GM19043 (cell line): ENCODE measurements at regions not wholly inside any gene's neighbourhood (a gene's known extent, or its start where the extent isn't known, plus 50 kb on each side); places are given as distances from the start of the nearest gene placed in this dataset.
A peak's percentile ranks its signal among the peaks of the same experiment; 100 is the strongest.
"Not testable (repeated sequence)": the region's sequence is repeated elsewhere in the genome, so short reads cannot be mapped to it uniquely, and the experiment has no call there.

ENCODE experiments used
- ATAC-seq: cut with Tn5 transposase; IDR thresholded peaks from one replicate; pipeline ENCODE4 v1.9.1; 2021; ENCODE audit warnings: low read depth; ENCODE audit not compliant: unreplicated experiment

DNA sequence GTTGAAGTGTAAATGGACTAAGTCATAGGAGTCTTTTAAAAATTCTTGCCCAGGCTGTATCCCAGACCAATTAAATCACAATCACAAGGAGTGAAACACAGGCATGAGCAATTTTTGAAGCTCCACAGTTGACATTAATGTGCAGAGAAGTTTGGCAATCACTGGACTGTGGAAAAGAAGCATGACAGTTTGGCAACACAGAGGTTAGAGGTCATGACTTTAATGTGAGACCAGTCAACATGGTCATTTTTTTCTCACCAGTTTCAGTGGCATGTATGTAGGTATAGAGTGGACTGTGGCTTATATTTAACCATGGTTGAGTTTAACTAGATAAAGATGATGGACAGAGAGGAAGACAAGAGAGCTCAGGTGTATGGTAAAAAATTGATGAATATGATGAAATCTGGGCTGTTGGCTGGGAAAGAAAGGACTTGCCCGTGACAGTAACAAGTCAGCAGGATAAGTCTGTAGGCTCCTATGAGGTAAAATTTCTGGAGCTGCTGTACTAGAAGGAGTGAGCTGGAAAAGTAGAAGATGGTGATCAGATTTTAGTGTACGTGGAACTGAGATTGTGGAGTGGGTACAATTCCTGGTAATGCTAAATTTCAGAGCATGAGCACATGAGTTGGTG, 432.2 kb upstream of the GHITM start:
- no peak for ATAC-seq

DNA sequence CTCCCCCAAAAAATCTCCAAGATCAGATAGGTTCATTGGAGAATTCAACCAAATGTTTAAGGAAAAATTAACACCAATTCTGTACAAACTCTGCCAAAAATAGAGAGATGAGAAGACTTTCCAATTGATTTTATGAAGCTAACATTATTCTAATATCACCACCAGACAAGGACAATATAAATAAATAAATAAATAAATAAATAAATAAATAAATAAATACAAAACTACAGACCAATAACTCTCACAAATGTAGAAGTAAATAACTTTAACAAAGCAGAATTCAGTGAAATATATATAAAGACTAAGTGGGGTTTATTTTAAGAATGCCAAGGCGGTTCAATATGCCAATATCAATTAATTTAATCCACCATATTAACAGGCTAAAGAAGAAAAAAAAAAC, 425.9 kb upstream of the GHITM start:
- ATAC-seq, result no peak

DNA sequence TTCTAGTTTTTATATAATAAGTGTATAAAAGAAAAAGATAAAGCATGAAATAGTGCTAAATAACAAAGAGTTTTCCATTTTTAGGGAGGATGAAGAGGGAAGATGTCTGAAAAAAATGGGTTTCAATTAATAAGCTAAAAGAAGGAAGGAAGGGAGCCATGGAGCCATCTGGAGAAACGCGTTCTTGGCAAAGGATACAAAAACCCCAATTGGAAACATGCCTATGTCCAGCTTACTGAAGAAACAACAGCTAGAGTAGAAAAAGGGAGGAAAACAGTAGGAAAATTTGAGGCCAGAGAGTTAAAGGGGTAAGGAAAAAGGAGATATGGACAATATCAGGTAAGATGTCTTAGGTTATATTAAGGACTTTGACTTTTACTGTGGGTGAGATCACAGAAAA, 416.2 kb upstream of the GHITM start:
- no peak for ATAC-seq

DNA sequence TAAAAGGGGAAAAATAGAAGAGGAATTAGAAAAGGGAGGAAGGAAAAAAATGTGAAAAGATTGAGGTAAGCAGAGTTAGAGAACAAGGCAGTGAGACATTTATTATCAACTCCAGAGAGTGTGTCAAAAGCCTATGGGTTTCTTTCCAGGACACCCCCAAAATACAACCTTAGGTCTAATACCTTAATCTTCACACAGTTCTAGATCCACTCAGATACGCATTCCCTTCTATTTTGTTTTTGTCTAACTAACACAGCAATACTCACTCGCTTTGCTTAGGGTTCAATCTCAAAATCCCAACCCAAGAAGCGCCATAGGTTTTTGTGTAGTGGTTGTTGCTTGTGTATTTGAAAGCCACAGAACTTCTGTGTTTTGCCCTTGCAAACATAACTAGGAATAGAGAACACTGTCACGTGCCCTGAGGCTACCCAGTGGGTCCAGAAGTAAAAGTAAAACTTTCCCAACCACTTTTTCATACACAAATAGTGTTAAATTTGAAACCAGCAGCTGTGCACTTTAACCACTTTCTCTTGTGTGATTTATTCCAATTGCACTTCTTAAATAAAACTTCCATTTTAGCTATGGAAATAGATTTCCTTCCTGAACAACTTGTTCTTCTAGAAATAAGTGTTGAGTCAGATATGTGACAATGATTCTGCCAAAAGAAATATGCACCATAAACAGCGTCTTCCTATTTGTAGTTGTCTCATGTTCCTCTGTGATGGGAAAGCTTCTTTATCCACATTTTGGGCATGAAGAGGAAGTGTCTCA, 414.7 kb upstream of the GHITM start:
- ATAC-seq, result peak; percentile 70

DNA sequence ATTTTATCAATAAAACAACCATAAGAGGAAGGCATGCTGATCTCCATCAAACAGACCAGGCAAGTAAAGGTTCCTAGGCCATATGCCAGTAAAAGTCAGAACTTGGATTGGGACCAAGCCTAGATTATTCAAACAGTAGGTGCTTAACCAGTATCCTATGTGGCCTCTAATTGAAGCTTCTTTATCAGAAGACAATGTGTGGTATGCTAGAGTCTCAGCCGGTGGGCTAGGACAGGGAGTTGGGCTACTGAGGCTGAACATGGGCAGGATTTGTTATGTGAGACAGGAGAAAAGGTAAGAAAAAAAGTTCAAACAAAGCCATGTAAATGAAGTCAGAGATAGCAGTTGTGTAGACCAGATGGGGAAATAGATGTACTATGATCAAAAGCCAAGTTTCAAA, 413.7 kb upstream of the GHITM start:
- no peak for ATAC-seq

DNA sequence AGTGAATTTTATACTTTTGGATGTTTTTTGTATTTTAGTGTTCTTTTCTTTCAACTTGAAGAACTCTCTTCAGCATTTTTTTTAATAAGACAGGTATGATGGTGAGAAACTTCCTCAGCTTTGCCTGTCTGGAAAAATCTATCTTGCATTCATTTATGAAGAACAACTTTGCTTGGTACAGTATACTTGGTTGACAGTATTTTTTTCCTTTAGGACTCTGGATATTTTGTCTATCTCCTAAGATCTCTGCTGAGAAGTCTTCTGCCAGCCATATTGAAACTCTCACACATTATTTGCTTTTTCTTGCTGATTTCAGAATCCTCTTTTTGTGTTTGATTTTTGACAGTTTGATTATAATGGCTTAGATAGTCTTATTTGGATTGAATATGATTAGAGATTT, 405.0 kb upstream of the GHITM start:
- no peak for ATAC-seq

DNA sequence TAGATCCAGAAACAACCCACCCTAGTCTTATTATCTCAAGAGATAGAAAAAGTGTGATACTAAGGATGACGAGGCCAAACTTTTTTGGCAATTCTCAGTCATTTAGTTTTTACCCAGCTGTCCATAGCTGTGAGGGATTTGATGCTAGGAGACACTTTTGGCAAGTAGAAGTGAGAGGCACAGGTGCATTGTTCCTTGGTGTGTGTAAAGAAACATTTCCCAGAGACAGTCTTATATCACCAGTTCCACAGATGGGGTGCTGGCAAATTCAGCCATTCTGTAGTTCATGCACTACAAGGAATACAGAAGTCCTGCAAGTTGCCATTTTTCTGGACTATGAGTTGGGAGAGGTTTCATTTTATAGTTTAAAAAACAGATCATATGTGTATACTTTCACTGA, 403.3 kb upstream of the GHITM start:
- no peak for ATAC-seq

DNA sequence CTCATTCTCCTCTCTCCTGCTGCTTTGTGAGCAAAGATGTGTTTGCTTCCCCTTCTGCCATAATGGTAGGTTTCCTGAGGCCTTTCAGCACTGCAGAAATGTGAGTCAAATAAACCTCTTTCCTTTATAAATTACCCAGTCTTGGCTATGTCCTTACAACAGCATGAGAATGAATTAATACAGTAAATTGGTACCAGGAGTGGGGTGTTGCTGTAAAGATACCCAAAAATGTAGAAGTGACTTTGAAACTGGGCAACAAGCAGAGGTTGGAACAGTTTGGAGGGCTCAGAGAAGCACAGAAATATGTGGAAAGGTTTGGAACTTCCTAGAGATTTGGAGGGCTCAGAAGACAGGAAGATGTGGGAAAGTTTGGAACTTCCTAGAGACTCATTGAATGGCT, 388.7 kb upstream of the GHITM start:
- no peak for ATAC-seq

DNA sequence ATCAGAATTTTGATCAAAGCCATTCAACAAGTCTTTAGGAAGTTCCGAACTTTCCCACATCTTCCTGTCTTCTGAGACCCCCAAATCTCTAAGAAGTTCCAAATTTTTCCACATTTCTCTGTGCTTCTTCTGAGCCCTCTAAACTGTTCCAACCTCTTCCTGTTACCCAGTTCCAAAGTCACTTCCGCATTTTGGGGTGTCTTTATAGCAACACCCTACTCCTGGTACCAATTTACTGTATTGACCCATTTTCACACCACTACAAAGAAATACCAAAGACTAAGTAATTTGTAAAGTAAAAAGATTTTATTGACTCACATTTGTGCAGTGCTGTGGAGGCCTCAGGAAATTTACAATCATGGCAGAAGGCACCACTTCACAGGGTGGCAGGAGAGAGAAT, 385.8 kb upstream of the GHITM start:
- no peak for ATAC-seq

DNA sequence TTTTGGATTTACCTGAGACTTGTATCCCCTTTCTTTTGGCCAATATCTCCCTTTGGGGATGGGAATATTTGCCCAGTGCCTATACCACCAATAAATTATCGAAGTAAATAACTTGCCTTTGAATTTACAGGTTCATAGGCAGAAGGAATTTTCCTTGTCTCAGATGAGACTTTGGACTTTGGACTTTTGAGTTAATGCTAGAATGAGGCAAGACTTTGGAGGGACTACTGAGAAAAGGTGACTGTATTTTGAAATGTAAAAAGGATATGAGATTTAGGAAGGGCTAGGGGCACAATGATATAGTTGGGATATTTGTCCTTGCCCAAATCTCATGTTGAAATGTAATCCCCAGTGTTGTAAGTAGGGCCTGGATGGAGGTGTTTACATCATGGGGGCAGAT, 384.5 kb upstream of the GHITM start:
- ATAC-seq, result no peak

DNA sequence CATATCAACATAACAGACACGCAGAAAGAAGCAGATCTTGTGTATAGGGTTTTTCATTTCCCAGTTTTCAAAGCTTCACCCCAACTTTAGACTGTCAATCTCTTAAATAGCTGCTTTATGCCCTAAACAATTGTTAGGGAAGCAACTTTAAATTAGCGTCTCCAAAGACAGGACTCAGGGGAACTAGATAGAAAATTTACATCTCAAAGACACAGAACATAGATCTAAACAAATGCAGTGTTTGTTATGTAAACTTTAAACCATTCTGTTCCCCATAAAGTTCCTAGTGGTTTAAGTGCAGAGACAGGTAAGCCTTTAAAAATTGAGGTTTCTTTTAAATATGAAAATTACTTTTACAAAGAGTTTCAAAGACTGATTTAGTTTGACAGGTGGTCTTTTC, 379.2 kb upstream of the GHITM start:
- no peak for ATAC-seq

DNA sequence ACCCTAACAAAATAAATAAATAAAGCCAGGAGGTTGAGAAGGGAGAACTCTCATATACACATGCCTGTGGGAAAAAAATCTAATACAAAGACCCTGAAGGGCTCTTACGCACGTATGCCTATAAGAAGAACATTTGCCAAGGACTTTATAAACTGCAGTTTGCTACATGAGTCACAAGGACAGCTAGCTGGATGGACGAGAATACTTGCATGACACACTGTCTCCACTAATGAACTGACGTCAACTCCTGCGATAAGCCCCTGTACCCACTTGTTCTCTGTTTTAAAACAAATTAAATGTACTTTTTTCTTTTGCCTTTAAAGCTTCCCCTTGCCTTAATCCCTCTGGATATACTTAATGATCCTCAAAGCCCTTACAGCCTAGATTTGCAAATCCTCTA, 374.6 kb upstream of the GHITM start:
- no peak for ATAC-seq

DNA sequence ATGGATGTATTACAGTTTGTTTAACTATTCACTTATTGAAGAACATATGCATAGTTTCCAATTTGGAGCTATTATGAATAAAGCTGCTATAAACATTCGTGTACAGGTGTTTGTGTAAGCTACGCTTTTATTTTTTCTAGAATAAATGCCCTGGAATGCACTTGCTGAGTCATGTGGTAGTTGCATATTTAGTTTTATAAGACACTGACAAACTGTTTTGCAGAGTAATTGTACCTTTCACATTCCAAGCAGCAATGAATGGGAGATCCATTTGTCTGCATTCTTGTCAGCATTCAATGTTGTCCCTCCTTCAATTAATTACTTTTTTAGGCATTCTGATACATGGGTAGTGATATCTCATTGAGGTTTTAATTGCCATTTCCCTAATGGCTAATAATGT, 373.6 kb upstream of the GHITM start:
- ATAC-seq, result no peak

DNA sequence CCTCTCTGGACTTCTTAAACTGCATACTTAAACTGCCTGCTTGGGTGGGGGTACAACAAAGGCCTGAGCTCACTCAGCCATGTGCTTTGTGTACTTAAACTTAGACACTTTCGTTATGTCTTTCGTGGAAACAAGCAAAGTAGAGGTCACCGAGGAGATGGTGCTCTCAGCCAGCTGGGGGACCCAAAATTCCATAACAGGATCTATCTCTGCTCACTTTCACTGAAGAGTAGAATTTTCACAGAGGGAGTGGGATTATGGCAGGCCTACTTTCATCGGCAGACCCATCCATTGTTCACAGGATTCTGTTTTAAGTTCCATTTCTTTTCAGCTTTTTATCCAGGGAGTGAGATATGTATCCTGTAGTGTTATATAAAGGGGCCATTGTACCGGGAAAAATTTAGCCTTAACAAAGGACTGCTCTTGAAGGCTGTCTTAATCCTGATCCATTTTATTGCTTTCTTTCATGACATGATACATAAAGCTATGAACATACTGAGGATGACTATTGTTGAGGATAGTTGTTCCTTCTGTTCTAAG, 370.0 kb upstream of the GHITM start:
- ATAC-seq, result no peak

DNA sequence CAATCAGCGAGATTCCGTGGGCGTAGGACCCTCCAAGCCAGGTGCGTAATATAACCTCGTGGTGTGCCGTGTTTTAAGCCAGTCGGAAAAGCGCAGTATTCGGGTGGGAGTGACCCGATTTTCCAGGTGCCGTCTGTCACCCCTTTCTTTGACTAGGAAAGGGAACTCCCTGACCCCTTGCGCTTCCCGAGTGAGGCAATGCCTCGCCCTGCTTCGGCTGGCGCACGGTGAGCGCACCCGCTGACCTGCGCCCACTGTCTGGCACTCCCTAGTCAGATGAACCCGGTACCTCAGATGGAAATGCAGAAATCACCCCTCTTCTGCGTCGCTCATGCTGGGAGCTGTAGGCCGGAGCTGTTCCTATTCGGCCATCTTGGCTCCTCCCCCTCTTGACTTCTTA, 352.6 kb upstream of the GHITM start:
- not testable (repeated sequence) for ATAC-seq

DNA sequence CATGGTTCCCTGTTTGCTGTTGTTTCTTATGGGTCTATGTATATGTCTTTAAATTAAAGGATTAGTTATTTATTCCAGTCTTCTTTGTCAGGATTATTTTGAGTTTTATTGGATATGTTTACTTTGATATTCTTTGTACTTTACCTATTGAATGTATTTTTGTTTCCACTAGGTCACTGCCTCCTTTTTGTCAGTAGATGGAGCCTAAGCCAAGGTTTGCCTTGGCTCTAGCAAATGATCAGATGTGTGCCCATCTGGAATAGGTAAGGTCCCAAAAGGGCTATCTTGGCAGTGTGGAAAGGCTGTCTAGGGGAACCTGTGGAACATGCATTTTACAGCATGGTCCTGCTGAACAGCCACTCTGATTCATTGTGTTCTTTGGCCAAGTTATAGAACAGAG, 337.3 kb upstream of the GHITM start:
- no peak for ATAC-seq

DNA sequence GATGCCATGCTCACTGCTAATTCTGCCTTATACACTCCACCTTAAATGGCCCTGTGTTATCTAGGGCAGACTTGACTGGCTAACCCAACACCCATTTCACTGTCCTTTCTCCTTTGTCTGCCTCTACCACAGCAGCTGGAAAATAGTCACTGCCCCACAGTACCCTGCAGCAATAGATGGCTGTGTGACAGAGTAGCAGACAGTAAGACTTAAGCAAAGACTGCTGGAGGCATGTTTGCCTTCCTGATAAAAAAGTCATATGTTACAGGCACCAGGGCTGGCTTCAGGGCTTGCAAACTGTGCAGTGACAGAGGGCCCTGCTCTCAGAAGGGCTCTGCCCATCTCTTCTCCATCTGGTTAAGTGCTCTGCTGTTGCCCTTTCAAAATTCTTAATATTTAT, 332.6 kb upstream of the GHITM start:
- no peak for ATAC-seq

DNA sequence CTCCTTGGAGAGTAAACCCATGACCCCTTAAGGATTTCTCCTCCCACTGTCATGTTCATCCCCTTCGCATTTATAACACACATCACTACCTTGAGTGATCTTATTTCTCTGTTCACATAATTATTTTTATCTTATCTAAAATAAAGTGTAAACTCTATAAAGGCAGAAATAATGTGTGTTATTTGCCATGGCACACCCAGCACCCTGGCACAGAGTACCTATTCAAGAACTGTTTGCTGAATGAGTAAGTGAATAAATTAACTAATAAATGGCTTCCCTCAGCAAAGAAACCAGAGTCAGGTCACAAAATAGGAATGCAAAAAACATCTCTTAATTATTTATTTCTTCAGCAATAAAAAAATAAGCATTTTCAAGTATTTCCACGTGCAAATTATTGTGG, 330.3 kb upstream of the GHITM start:
- no peak for ATAC-seq

DNA sequence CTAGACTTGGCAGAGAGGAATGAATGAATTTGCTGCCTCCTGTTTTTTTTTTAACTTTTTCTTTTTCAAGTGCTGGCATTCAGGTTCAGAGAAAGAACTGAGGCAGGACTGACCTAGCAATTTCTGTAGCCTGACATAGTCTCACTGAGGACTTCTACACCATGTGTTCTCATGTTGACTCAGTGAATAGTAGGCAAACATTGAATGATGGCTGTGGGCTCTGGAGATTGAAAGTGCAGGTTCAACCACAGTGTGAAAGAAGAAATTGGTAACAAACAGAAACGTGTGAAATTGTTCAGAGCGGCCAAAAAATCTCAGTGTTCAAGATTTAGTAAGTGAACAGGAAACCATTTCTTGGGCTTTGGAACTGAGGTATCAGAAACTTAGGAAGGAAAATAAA, 322.4 kb upstream of the GHITM start:
- ATAC-seq, result no peak

DNA sequence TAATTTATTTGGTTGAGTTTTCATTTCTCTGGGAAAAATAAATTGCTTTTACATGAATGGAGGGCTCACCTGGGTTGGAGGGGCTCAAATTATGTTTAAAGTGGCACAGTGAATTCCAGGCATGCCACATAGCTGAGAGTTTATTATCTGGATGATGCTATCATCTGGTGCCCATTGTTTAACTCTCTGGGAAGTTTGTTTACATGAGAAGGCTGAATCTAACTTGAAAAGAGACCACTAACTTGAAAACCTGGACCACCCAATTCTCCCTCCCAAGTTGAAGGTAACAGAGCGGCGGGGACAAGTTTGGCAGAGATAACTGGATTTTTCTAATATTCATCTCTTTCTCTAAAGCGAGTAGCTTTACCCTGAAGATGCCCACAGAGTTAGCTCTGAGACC, 321.5 kb upstream of the GHITM start:
- no peak for ATAC-seq

DNA sequence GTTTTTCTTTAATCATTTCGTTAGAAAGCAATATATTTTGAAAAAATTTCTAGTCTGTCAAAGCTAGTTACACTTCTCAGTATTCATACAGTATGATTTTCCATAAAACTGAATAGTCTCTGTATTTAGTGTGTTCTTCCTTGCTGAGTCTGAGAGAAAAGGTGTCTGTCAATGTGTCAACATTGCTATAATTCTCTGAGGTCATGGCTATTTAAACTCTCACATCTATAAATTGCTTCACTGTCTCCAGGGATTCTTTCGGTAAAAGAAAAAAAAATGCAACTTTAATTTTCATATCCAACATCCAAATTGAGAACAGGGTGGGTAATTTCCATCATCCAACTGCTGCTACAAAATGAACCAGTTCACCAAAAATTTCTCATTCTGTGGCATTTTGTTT, 319.7 kb upstream of the GHITM start:
- no peak for ATAC-seq

DNA sequence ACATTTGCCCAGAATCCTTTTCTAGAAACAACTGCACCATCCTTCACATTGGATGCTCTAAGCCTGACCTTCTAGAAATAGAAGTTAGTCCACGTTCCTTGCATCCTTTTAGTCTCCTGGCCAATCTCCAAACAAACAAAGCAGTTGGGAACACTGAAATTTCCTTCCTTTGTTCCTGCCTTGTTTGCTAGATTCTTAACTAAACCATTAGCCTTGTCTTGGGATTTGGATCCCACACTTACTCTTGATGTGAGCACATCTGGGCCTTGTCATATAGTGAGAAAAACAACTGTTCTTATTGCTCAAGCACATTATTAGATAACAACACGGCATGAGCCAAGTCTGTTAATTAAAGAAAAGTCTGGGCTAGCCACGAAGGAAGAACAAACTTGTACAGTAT, 319.3 kb upstream of the GHITM start:
- ATAC-seq, result no peak
